ENCODE measurements at regions not wholly inside any gene's neighbourhood (a gene's known extent, or its start where the extent isn't known, plus 50 kb on each side); places are given as distances from the start of the nearest gene placed in this dataset.
A peak's percentile ranks its signal among the peaks of the same experiment; 100 is the strongest.
"Not testable (repeated sequence)": the region's sequence is repeated elsewhere in the genome, so short reads cannot be mapped to it uniquely, and the experiment has no call there.

- DNase-seq = no peak
Observed at GRCh38 chr1:94769551-94769950, 50.6 kb upstream of the SLC44A3 start.

- peak; percentile 34 to 86 (median 66) for DNase-seq
Observed at GRCh38 chr1:94768036-94768435, 52.1 kb upstream of the SLC44A3 start.

- no peak for DNase-seq
Observed at GRCh38 chr1:94765958-94766357, 54.2 kb upstream of the SLC44A3 start.

- DNase-seq = no peak
Observed at GRCh38 chr1:94759188-94759587, 61.0 kb upstream of the SLC44A3 start.

GRCh38 chr1:94757931-94758330 lies 62.2 kb upstream of the SLC44A3 start:
- DNase-seq = no peak

- DNase-seq = peak; percentile 53 to 81 (median 65)
Observed at GRCh38 chr1:94755675-94756074, 64.5 kb upstream of the SLC44A3 start.

- not testable (repeated sequence) for DNase-seq
Observed at GRCh38 chr1:94755016-94755415, 65.1 kb upstream of the SLC44A3 start.

GRCh38 chr1:94754570-94754969 lies 65.6 kb upstream of the SLC44A3 start:
- DNase-seq = no peak

GRCh38 chr1:94754095-94754494 lies 66.1 kb upstream of the SLC44A3 start:
- no peak for DNase-seq

GRCh38 chr1:94753171-94753972 lies 66.8 kb upstream of the SLC44A3 start:
- no peak for DNase-seq

- DNase-seq = not testable (repeated sequence)
Observed at GRCh38 chr1:94751483-94751882, 68.7 kb upstream of the SLC44A3 start.

GRCh38 chr1:94746635-94747525 lies 73.3 kb upstream of the SLC44A3 start:
- DNase-seq = peak in 3 of 4 experiments; percentile 38 to 68 (median 61)

GRCh38 chr1:94745742-94746141 lies 74.4 kb upstream of the SLC44A3 start:
- DNase-seq = no peak

GRCh38 chr1:94743862-94744261 lies 76.3 kb upstream of the SLC44A3 start:
- DNase-seq = no peak

- peak in 1 of 4 experiments; percentile 22 for DNase-seq
Observed at GRCh38 chr1:94741996-94742395, 78.2 kb upstream of the SLC44A3 start.

GRCh38 chr1:94741510-94741909 lies 78.6 kb upstream of the SLC44A3 start:
- DNase-seq = peak; percentile 40 to 68 (median 60)

GRCh38 chr1:94739521-94740061 lies 80.6 kb upstream of the SLC44A3 start:
- peak in 3 of 4 experiments; percentile 23 to 53 (median 50) for DNase-seq

- DNase-seq = no peak
Observed at GRCh38 chr1:94738371-94738770, 81.8 kb upstream of the SLC44A3 start.

GRCh38 chr1:94737124-94737998 lies 82.8 kb upstream of the SLC44A3 start:
- DNase-seq = peak; percentile 35 to 74 (median 64)

- DNase-seq = no peak
Observed at GRCh38 chr1:94736549-94736948, 83.6 kb upstream of the SLC44A3 start.

- DNase-seq = no peak
Observed at GRCh38 chr1:94736073-94736472, 84.1 kb upstream of the SLC44A3 start.
